ENCODE measurements at regions not wholly inside any gene's neighbourhood (a gene's known extent, or its start where the extent isn't known, plus 50 kb on each side); places are given as distances from the start of the nearest gene placed in this dataset.
"Not testable (repeated sequence)": the region's sequence is repeated elsewhere in the genome, so short reads cannot be mapped to it uniquely, and the experiment has no call there.

GRCh38 chr1:224820341-224820740, 109.1 kb upstream of the DNAH14 start:
- peaks cover 0 to 7% of the 10 kb centered on the region in 2 donors for H3K27me3 ChIP-seq
- no peaks in the 10 kb centered on the region for H3K4me1 ChIP-seq
- ATAC-seq (no peak), DNase-seq (no peak)
- no peak for TF ChIP-seq CTCF (IDR thresholded peaks at IDR 0.05)
- intact Hi-C loops (cut with DNase I), result no loop called here
- H3K36me3 ChIP-seq, result no peaks in the 10 kb centered on the region
- no peak overlapping the region for H3K27ac ChIP-seq
- H3K9me3 ChIP-seq, result peaks cover 0 to 30% of the 10 kb centered on the region in 2 donors
- no peak overlapping the region for H3K4me3 ChIP-seq

DNA sequence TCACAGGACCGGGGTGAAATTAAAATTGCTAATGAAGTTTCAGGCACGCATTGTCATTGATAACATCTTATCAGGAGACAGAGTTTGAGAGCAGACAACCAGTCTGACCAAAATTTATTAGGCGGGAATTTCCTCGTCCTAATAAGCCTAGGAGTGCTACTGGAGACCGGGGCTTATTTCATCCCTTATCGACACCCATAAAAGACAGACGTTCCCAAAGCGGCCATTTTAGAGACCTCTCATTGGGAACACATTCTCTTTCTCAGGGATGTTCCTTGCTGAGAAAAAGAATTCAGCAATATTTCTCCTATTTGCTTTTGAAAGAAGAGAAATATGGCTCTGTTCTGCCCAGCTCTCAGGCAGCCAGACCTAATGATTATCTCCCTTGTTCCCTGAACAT, 107.7 kb upstream of the DNAH14 start:
- H3K9me3 ChIP-seq, result peaks cover 0 to 30% of the 10 kb centered on the region in 2 donors
- ATAC-seq; intact Hi-C loops (cut with DNase I); H3K4me1 ChIP-seq; H3K36me3 ChIP-seq; DNase-seq; H3K27ac ChIP-seq; H3K4me3 ChIP-seq; H3K27me3 ChIP-seq: not testable (repeated sequence)

DNA sequence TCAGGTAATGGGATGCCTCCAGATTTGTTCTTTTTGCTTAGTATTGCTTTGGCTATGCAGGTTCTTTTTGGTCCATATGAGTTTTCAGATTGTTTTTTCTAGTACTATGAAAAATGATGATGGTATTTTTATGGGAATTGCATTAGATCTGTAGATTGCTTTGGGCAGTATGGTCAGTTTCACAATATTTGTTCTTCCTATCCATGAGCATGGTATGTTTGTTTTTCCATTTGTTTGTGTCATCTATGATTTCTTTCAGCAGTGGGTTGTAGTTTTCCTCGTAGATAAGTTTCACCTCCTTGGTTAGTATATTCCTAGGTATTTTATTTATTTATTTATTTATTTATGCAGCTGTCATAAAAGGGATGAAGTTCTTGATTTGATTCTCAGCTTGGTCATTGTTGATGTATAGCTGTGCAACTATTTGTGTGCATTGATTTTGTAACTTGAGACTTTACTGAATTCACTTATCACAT, 103.9 kb upstream of the DNAH14 start:
- no peaks in the 10 kb centered on the region for H3K36me3 ChIP-seq
- peaks cover 0 to 29% of the 10 kb centered on the region in 2 donors for H3K9me3 ChIP-seq
- H3K27ac ChIP-seq, result no peak overlapping the region
- no peaks in the 10 kb centered on the region for H3K4me1 ChIP-seq
- TF ChIP-seq CTCF (IDR thresholded peaks at IDR 0.05), result no peak
- intact Hi-C loops (cut with DNase I), result no loop called here
- no peak overlapping the region for H3K4me3 ChIP-seq
- no peaks in the 10 kb centered on the region for H3K27me3 ChIP-seq
- ATAC-seq (no peak), DNase-seq (no peak)

GRCh38 chr1:224828691-224829090, 100.8 kb upstream of the DNAH14 start:
- intact Hi-C loops (cut with DNase I), result no loop called here
- H3K4me3 ChIP-seq, result no peak overlapping the region
- no peak for ATAC-seq
- H3K4me1 ChIP-seq, result no peaks in the 10 kb centered on the region
- no peaks in the 10 kb centered on the region for H3K27me3 ChIP-seq
- TF ChIP-seq CTCF (IDR thresholded peaks at IDR 0.05), result no peak
- H3K27ac ChIP-seq, result no peak overlapping the region
- H3K36me3 ChIP-seq, result no peaks in the 10 kb centered on the region
- H3K9me3 ChIP-seq, result peaks cover 0 to 20% of the 10 kb centered on the region in 2 donors
- no peak for DNase-seq

GRCh38 chr1:224831501-224831900, 98.0 kb upstream of the DNAH14 start:
- intact Hi-C loops (cut with DNase I), result no loop called here
- Histone ChIP-seq H3K27ac (no peak overlapping the region), H3K27me3 (no peaks in the 10 kb centered on the region), H3K4me1 (no peaks in the 10 kb centered on the region), H3K36me3 (no peaks in the 10 kb centered on the region), H3K9me3 (peaks cover 0 to 12% of the 10 kb centered on the region in 2 donors), H3K4me3 (no peak overlapping the region)
- ATAC-seq, result no peak
- DNase-seq, result no peak
- TF ChIP-seq CTCF (IDR thresholded peaks at IDR 0.05), result no peak

DNA sequence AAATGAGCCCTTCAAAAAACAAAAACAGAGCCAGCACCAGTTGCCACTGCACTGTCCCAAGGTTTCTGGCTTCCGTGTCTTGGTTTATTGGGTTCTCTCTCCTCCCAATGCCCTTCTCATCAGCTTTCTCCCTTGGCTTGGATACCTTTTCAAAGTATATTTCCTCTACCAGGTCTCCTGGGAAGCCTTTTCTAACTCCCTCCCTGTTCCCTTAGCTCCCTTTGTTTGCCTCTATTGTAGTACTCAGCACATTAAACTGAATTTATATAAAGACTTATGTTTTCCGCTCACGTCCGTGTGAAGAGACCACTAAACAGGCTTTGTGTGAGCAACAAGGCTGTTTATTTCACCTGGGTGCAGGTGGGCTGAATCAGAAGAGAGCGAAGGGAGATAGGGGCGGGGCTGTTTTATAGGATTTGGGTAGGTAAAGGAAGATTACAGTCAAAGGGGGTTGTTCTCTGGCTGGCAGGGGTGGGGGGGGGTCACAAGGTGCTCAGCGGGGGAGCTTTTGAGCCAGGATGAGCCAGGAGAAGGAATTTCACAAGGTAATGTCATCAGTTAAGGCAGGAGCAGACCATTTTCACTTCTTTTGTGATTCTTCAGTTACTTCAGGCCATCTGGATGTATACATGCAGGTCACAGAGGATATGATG, 89.7 kb upstream of the DNAH14 start:
- intact Hi-C loops (cut with DNase I), result not testable (repeated sequence)

DNA sequence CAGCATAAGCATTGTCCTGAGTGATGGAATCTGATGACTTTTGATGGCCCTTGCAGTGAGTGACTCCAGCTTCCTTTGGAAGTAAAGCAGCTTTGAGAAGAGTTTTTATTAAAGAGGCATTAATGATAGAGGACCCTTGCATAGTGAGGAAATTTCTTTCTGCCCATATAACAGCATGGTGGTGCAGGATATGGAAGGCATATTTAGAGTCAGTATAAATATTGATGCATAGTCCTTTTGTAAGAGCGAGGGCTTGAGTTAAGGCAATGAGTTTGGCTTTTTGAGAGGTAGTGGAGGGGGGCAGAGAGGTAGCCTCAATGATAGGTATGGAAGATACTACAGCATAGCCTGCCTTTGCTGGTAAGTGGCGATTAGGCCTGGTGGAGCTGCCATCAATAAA, 87.7 kb upstream of the DNAH14 start:
- H3K4me3 ChIP-seq; H3K27me3 ChIP-seq; DNase-seq; H3K36me3 ChIP-seq; H3K27ac ChIP-seq; H3K4me1 ChIP-seq; intact Hi-C loops (cut with DNase I); ATAC-seq: not testable (repeated sequence)
- peaks cover 0 to 19% of the 10 kb centered on the region in 2 donors for H3K9me3 ChIP-seq

More for the DNA sequence above, 89.7 kb upstream of the DNAH14 start:
- H3K36me3 ChIP-seq, ATAC-seq, DNase-seq, H3K4me3 ChIP-seq, H3K4me1 ChIP-seq, H3K27me3 ChIP-seq, H3K27ac ChIP-seq: not testable (repeated sequence)
- H3K9me3 ChIP-seq, result peaks cover 0 to 19% of the 10 kb centered on the region in 2 donors
